IMR-90 (cell line): ENCODE measurements at regions not wholly inside any gene's neighbourhood (a gene's known extent, or its start where the extent isn't known, plus 50 kb on each side); places are given as distances from the start of the nearest gene placed in this dataset.

Experiments
- ATAC-seq: fragments of 200-7000 bp; cut with Tn5 transposase; 2 replicates; pipeline ENCODE4 v1.9.1; 2020; ENCODE audit warnings: low read depth, mild to moderate bottlenecking, moderate library complexity
- BruUV-seq: library from RNA; stranded (reverse); fragments of 400-500 nt; replicated peaks from 2 replicates; lab custom pipeline; 2021; lab: Mats Ljungman, UMichigan
- CTCF ChIA-PET: fragments of 300-600 bp; formaldehyde crosslinking; extraction: SDS; loops from one replicate; lab custom pipeline; 2021; ENCODE audit warnings: antibody characterized with exemption; lab: Yijun Ruan, JAX
- POLR2A ChIA-PET: fragments of 300-600 bp; sonication (Branson Sonifier 250); formaldehyde crosslinking; loops from one replicate; lab custom pipeline; 2022; ENCODE audit warnings: antibody characterized with exemption; ENCODE audit not compliant: unreplicated experiment; lab: Charles Lee
- DNase-seq: peaks from one replicate; pipeline ENCODE4 v3.0.0; 2013
- H2AFZ ChIP-seq: replicated peaks from 2 replicates; pipeline ENCODE3; 2013; ENCODE audit warnings: low read length, mild to moderate bottlenecking; ENCODE audit not compliant: poor library complexity
- H2AK5ac ChIP-seq: 2 replicates; pipeline ENCODE4 v1.6.1; 2013; ENCODE audit warnings: low read depth, low read length, inconsistent platforms
- H2AK9ac ChIP-seq: replicated peaks from 2 replicates; pipeline ENCODE3; 2013; ENCODE audit warnings: mild to moderate bottlenecking, low read depth, low read length, moderate library complexity; ENCODE audit not compliant: poor library complexity
- H2BK120ac ChIP-seq: 2 replicates; pipeline ENCODE4 v1.6.1; 2013; ENCODE audit warnings: low read depth, low read length, inconsistent platforms
- H2BK15ac ChIP-seq: 3 replicates; pipeline ENCODE4 v1.6.1; 2013; ENCODE audit warnings: low read depth, low read length, inconsistent platforms
- H2BK20ac ChIP-seq: 2 replicates; pipeline ENCODE4 v1.6.1; 2013; ENCODE audit warnings: low read depth, mild to moderate bottlenecking, inconsistent platforms, low read length, moderate library complexity
- H2BK5ac ChIP-seq: 2 replicates; pipeline ENCODE4 v1.6.1; 2013; ENCODE audit warnings: mild to moderate bottlenecking, low read depth, low read length, inconsistent platforms; ENCODE audit not compliant: poor library complexity, severe bottlenecking
- H3K14ac ChIP-seq: replicated peaks from 2 replicates; pipeline ENCODE4 v1.6.1; 2013; ENCODE audit warnings: low read depth, low read length, inconsistent platforms
- H3K18ac ChIP-seq: 2 replicates; pipeline ENCODE4 v1.6.1; 2013; ENCODE audit warnings: low read depth, low read length, control low read depth
- H3K23ac ChIP-seq: 2 replicates; pipeline ENCODE4 v1.6.1; 2013; ENCODE audit warnings: low read depth, low read length, inconsistent platforms
- H3K27ac ChIP-seq: 2 replicates; pipeline ENCODE4 v1.5.1; 2013; ENCODE audit warnings: mild to moderate bottlenecking, control low read depth, low read length; ENCODE audit not compliant: insufficient read depth
- H3K27me3 ChIP-seq: 2 replicates; pipeline ENCODE4 v1.6.1; 2013; ENCODE audit warnings: low read length; ENCODE audit not compliant: control insufficient read depth, insufficient read depth
- H3K36me3 ChIP-seq: 2 replicates; pipeline ENCODE4 v1.6.1; 2013; ENCODE audit warnings: low read length, mixed read lengths; ENCODE audit not compliant: control insufficient read depth, insufficient read depth
- H3K4ac ChIP-seq: 2 replicates; pipeline ENCODE4 v1.6.1; 2013; ENCODE audit warnings: low read depth, low read length, inconsistent platforms
- H3K4me1 ChIP-seq: 2 replicates; pipeline ENCODE4 v1.6.1; 2013; ENCODE audit warnings: low read length, mixed read lengths; ENCODE audit not compliant: control insufficient read depth, insufficient read depth
- H3K4me2 ChIP-seq: 2 replicates; pipeline ENCODE4 v1.6.1; 2013; ENCODE audit warnings: low read depth, mild to moderate bottlenecking, control low read depth, low read length, moderate library complexity
- H3K4me3 ChIP-seq: 2 replicates; pipeline ENCODE4 v1.5.1; 2013; ENCODE audit warnings: low read depth, mild to moderate bottlenecking, control low read depth, low read length, moderate library complexity; ENCODE audit not compliant: insufficient read depth
- H3K56ac ChIP-seq: 2 replicates; pipeline ENCODE4 v1.6.1; 2013; ENCODE audit warnings: low read length, inconsistent platforms; ENCODE audit not compliant: insufficient read depth; ENCODE audit errors: extremely low read depth
- H3K79me1 ChIP-seq, 2 experiments: 2 replicates each; pipeline ENCODE4 v1.6.1; 2013; ENCODE audit warnings: low read length in 2 of 2, inconsistent platforms in 1 of 2, low read depth in 1 of 2
- H3K9ac ChIP-seq: 2 replicates; pipeline ENCODE4 v1.6.1; 2013; ENCODE audit warnings: low read depth, low read length, control low read depth
- H3K9me1 ChIP-seq: 2 replicates; pipeline ENCODE4 v1.6.1; 2013; ENCODE audit warnings: low read length, inconsistent platforms; ENCODE audit not compliant: insufficient read depth
- H3K9me3 ChIP-seq: 2 replicates; pipeline ENCODE4 v1.6.1; 2013; ENCODE audit warnings: low read length; ENCODE audit not compliant: control insufficient read depth, insufficient read depth
- H4K20me1 ChIP-seq: 2 replicates; pipeline ENCODE4 v1.6.1; 2013; ENCODE audit warnings: low read length, inconsistent platforms; ENCODE audit not compliant: insufficient read depth
- H4K5ac ChIP-seq: 2 replicates; pipeline ENCODE4 v1.6.1; 2013; ENCODE audit warnings: mild to moderate bottlenecking, low read depth, low read length, control low read depth
- H4K8ac ChIP-seq, 2 experiments: 2 replicates each; pipeline ENCODE4 v1.6.1; 2013; ENCODE audit warnings: low read depth in 2 of 2, low read length in 2 of 2, control low read depth in 1 of 2, inconsistent platforms in 1 of 2
- H4K91ac ChIP-seq: 2 replicates; pipeline ENCODE4 v1.6.1; 2013; ENCODE audit warnings: low read depth, low read length, inconsistent platforms; ENCODE audit not compliant: insufficient read depth
- BHLHE40 ChIP-seq: fragments of 150-350 bp; IDR thresholded peaks from 2 replicates; pipeline ENCODE4 v1.6.1; 2016; ENCODE audit warnings: mild to moderate bottlenecking, low read depth, low read length
- CEBPB ChIP-seq: IDR thresholded peaks from 2 replicates; pipeline ENCODE4 v1.6.1; 2012; ENCODE audit warnings: low read depth, low read length, improper control_type of control experiment
- CHD1 ChIP-seq: IDR thresholded peaks from 2 replicates; pipeline ENCODE4 v1.6.1; 2012; ENCODE audit warnings: low read depth, low read length, improper control_type of control experiment
- FOS ChIP-seq: fragments of 150-350 bp; IDR thresholded peaks from 2 replicates; pipeline ENCODE4 v1.6.1; 2016; ENCODE audit warnings: low read depth, low read length
- MAFK ChIP-seq: IDR thresholded peaks from 2 replicates; pipeline ENCODE4 v1.6.1; 2012; ENCODE audit warnings: low read depth, low read length, improper control_type of control experiment
- MAZ ChIP-seq: IDR thresholded peaks from 2 replicates; pipeline ENCODE4 v1.6.1; 2012; ENCODE audit warnings: low read depth, mild to moderate bottlenecking, low read length, improper control_type of control experiment, moderate library complexity, borderline replicate concordance
- MXI1 ChIP-seq: IDR thresholded peaks from 2 replicates; pipeline ENCODE4 v1.6.1; 2012; ENCODE audit warnings: low read depth, mild to moderate bottlenecking, low read length, moderate library complexity, borderline replicate concordance
- NFE2L2 ChIP-seq: fragments of 150-350 bp; IDR thresholded peaks from 2 replicates; pipeline ENCODE4 v1.6.1; 2016; ENCODE audit warnings: low read depth, mild to moderate bottlenecking, low read length
- POLR2A ChIP-seq: IDR thresholded peaks from 2 replicates; pipeline ENCODE4 v1.6.1; 2012; ENCODE audit warnings: mild to moderate bottlenecking, low read depth, low read length
- RAD21 ChIP-seq: IDR thresholded peaks from 2 replicates; pipeline ENCODE4 v1.6.1; 2012; ENCODE audit warnings: low read length, improper control_type of control experiment
- RCOR1 ChIP-seq: IDR thresholded peaks from 2 replicates; pipeline ENCODE4 v1.6.1; 2012; ENCODE audit warnings: mild to moderate bottlenecking, low read length, improper control_type of control experiment; ENCODE audit not compliant: insufficient replicate concordance
- RFX5 ChIP-seq: IDR thresholded peaks from 2 replicates; pipeline ENCODE4 v1.8.0; 2012; ENCODE audit warnings: low read depth, mild to moderate bottlenecking, low read length, moderate library complexity
- SMC3 ChIP-seq: fragments of 150-350 bp; IDR thresholded peaks from 2 replicates; pipeline ENCODE4 v1.6.1; 2016; ENCODE audit warnings: low read depth, mild to moderate bottlenecking, antibody characterized with exemption, low read length, moderate library complexity
- WGBS, 2 experiments: methylation state at CpG; one replicate each; pipeline versions ENCODE4 v1.1.5 to v1.1.7; 2013; ENCODE audit warnings: missing lambda C conversion rate in 2 of 2; ENCODE audit not compliant: insufficient read length in 1 of 2; ENCODE audit errors: extremely low coverage in 2 of 2; 5-methylcytosine and 5-hydroxymethylcytosine counted together
- dilution Hi-C: fragments of 300-500 bp; cut with HindIII; formaldehyde crosslinking; loops from one replicate; pipeline ENCODE4 v1.14.3; 2018; ENCODE audit warnings: low sequenced_read_pairs; ENCODE audit not compliant: unreplicated experiment
- in situ Hi-C: fragments of 300-500 bp; cut with MboI; formaldehyde crosslinking; loops from 3 replicates; pipeline ENCODE4 v1.14.3; 2019; ENCODE audit warnings: low sequenced_read_pairs, inconsistent platforms, mixed read lengths
- intact Hi-C: fragments of 100-400 bp; cut with micrococcal nuclease; formaldehyde crosslinking; loops from 2 replicates; pipeline ENCODE4 v1.10.0; 2022
- TF ChIP-seq, protein P1 (sequence below): fragments of 150-350 bp; IDR thresholded peaks from 2 replicates; pipeline ENCODE4 v1.6.1; 2017; ENCODE audit warnings: mild to moderate bottlenecking, antibody characterized with exemption, low read length, low read depth
- TF ChIP-seq, protein P2 (sequence below): conservative IDR thresholded peaks from 2 replicates; pipeline ENCODE4 v1.5.1; 2012; ENCODE audit warnings: mild to moderate bottlenecking, low read depth, low read length, improper control_type of control experiment
- TF ChIP-seq, protein P3 (sequence below): fragments of 150-350 bp; IDR thresholded peaks from 2 replicates; pipeline ENCODE4 v1.6.1; 2016; ENCODE audit warnings: low read depth, mild to moderate bottlenecking, low read length, moderate library complexity, borderline replicate concordance

DNA sequence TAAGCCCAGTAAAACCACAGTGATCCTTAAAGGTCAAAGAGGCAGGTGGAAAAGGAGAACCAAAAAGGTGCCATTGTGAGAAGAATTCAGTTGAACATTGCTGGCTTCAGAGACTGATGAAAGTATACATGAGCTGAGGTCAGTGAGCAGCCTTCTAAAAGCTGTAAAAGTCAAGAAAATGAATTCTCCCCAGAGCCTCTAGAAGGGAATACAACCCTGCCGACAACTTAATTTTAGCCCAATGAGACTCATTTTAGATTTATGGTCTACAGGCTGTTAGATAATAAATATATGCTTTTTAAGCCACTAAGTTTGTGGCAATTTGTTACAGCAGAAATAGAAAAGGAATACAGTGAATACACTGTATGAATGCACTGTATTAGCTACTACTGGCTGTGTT, 911.4 kb downstream of the TRIB2 start:
- H3K56ac ChIP-seq: no peak overlapping the region
- H3K4ac ChIP-seq: no peak overlapping the region
- no peak overlapping the region for H3K9ac ChIP-seq
- DNase-seq (no peak), ATAC-seq (no peak)
- no CpG with 5 or more reads among the region's 1 CpG for WGBS, 2 experiments
- H2BK5ac ChIP-seq: no peak overlapping the region
- intact Hi-C loops: no loop called here
- dilution Hi-C loops: no loop called here
- in situ Hi-C loops: no loop called here
- no peak overlapping the region for H2BK120ac ChIP-seq
- H3K4me2 ChIP-seq: no peak overlapping the region
- no peak overlapping the region for H4K8ac ChIP-seq
- H3K18ac ChIP-seq: no peak overlapping the region
- no peaks in the 10 kb centered on the region for H3K79me1 ChIP-seq
- H2AFZ ChIP-seq: no peak overlapping the region
- POLR2A ChIA-PET: no interaction called here
- no peak overlapping the region for H2AK5ac ChIP-seq
- H3K36me3 ChIP-seq: no peaks in the 10 kb centered on the region
- no peak overlapping the region for H3K27ac ChIP-seq
- H3K9me1 ChIP-seq: no peaks in the 10 kb centered on the region
- no peak overlapping the region for H2AK9ac ChIP-seq
- no peak overlapping the region for H4K91ac ChIP-seq
- no peaks in the 10 kb centered on the region for H3K4me1 ChIP-seq
- no peak overlapping the region for H4K5ac ChIP-seq
- no peak overlapping the region for H3K14ac ChIP-seq
- no peak overlapping the region for H2BK20ac ChIP-seq
- no peak overlapping the region for H3K23ac ChIP-seq
- H3K9me3 ChIP-seq: no peaks in the 10 kb centered on the region
- H3K27me3 ChIP-seq: no peaks in the 10 kb centered on the region
- CTCF ChIA-PET: interaction anchor here (0.6 kb wide), 1 partner anchor 847 kb away, joined by 4 read pairs; no protein-coding TSS in a partner anchor
- no peaks in the 10 kb centered on the region for H4K20me1 ChIP-seq
- no TSS peak for BruUV-seq
- TF ChIP-seq, protein P1, sequence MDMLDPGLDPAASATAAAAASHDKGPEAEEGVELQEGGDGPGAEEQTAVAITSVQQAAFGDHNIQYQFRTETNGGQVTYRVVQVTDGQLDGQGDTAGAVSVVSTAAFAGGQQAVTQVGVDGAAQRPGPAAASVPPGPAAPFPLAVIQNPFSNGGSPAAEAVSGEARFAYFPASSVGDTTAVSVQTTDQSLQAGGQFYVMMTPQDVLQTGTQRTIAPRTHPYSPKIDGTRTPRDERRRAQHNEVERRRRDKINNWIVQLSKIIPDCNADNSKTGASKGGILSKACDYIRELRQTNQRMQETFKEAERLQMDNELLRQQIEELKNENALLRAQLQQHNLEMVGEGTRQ: no peak
- TF ChIP-seq MAFK (no peak), POLR2A (no peak), RFX5 (no peak), RCOR1 (no peak), MAZ (no peak), SMC3 (no peak), CHD1 (no peak), NFE2L2 (no peak), CEBPB (no peak), RAD21 (no peak), BHLHE40 (no peak), FOS (no peak), MXI1 (no peak)
- TF ChIP-seq, protein P2, sequence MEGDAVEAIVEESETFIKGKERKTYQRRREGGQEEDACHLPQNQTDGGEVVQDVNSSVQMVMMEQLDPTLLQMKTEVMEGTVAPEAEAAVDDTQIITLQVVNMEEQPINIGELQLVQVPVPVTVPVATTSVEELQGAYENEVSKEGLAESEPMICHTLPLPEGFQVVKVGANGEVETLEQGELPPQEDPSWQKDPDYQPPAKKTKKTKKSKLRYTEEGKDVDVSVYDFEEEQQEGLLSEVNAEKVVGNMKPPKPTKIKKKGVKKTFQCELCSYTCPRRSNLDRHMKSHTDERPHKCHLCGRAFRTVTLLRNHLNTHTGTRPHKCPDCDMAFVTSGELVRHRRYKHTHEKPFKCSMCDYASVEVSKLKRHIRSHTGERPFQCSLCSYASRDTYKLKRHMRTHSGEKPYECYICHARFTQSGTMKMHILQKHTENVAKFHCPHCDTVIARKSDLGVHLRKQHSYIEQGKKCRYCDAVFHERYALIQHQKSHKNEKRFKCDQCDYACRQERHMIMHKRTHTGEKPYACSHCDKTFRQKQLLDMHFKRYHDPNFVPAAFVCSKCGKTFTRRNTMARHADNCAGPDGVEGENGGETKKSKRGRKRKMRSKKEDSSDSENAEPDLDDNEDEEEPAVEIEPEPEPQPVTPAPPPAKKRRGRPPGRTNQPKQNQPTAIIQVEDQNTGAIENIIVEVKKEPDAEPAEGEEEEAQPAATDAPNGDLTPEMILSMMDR: no peak
- TF ChIP-seq, protein P3, sequence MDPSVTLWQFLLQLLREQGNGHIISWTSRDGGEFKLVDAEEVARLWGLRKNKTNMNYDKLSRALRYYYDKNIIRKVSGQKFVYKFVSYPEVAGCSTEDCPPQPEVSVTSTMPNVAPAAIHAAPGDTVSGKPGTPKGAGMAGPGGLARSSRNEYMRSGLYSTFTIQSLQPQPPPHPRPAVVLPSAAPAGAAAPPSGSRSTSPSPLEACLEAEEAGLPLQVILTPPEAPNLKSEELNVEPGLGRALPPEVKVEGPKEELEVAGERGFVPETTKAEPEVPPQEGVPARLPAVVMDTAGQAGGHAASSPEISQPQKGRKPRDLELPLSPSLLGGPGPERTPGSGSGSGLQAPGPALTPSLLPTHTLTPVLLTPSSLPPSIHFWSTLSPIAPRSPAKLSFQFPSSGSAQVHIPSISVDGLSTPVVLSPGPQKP: no peak
- no peak overlapping the region for H3K4me3 ChIP-seq
- no peak overlapping the region for H2BK15ac ChIP-seq
